Ovary (tissue), 3 donors: ENCODE measurements at regions not wholly inside any gene's neighbourhood (a gene's known extent, or its start where the extent isn't known, plus 50 kb on each side); places are given as distances from the start of the nearest gene placed in this dataset.

ENCODE experiments used
- CTCF ChIP-seq, 3 donors: fragments of 450-650 bp in 2 of 3; fragments of 200-600 bp in 1 of 3; IDR thresholded peaks; one replicate each; pipeline versions ENCODE4 v1.5.1 to v1.8.0; 2016 to 2022; ENCODE audit warnings: antibody characterized with exemption in 3 of 3, mild to moderate bottlenecking in 1 of 3
- EP300 ChIP-seq: sonication (generic); formaldehyde crosslinking; IDR thresholded peaks from one replicate; pipeline ENCODE4 v1.6.1; 2017; ENCODE audit warnings: antibody characterized with exemption
- POLR2A ChIP-seq: fragments of 450-650 bp; IDR thresholded peaks from one replicate; pipeline ENCODE4 v1.6.1; 2017; ENCODE audit warnings: antibody characterized with exemption, mild to moderate bottlenecking, moderate library complexity
- donor health status: DM: no; HTN: no; CAD: no.

- TF ChIP-seq EP300 (no peak), CTCF (IDR thresholded peaks at IDR 0.05) (no peak), POLR2A (no peak)
Measured at GRCh38 chr4:128385683-128386304, 98.2 kb upstream of the PGRMC2 start.
